ENCODE measurements at regions not wholly inside any gene's neighbourhood (a gene's known extent, or its start where the extent isn't known, plus 50 kb on each side); places are given as distances from the start of the nearest gene placed in this dataset.

GRCh38 chr5:5665225-5666075, 243.0 kb downstream of the ICE1 start:
- no peak overlapping the region for H3K27ac ChIP-seq (ENCODE audit: low read depth in 2 of 2, low read length in 2 of 2)
- H3K9ac ChIP-seq (ENCODE audit: low read depth in 1 of 2, low read length in 2 of 2), result no peak overlapping the region
- H3K36me3 ChIP-seq (ENCODE audit: control insufficient read depth in 2 of 2, insufficient read depth in 2 of 2, low read length in 2 of 2), result no peaks in the 10 kb centered on the region
- H3K9me3 ChIP-seq (ENCODE audit: control insufficient read depth in 2 of 2, low read length in 2 of 2), result no peaks in the 10 kb centered on the region
- no peaks in the 10 kb centered on the region for H3K27me3 ChIP-seq (ENCODE audit: control insufficient read depth in 2 of 2, insufficient read depth in 2 of 2, low read length in 2 of 2)
- H3K4me3 ChIP-seq (ENCODE audit: low read length in 2 of 2), result no peak overlapping the region
- H3K4me1 ChIP-seq (ENCODE audit: control insufficient read depth in 2 of 2, insufficient read depth in 2 of 2, low read length in 2 of 2), result no peaks in the 10 kb centered on the region

DNA sequence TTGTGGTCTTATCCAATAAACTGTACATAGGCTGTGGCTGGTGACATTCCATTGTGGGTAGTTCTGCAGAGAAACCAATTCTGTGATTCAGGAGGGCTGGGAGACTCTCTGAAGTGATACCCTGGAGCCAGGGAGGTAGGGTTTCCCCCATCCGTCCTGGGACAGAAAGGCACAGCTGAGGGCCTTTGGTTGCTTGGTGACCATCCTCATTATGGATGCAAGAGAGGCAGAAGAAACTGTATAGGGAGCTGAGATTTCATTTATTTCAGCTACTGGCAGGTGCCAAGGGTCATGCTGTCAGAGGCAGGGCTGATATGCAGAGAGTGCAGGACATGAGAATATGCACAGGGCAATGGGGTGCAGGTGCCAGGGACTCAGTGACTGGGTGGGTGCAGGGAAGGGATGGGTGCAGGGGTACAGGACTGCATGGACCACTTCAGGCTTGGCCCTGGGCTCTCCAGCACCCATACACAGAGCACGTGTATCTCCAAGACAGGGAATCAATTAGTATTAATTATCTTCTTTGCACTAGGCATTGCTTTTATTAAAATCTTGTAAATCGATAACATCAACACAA, 236.5 kb downstream of the ICE1 start:
- Histone ChIP-seq H3K4me3 (ENCODE audit: low read length in 2 of 2) (no peak overlapping the region), H3K9ac (ENCODE audit: low read depth in 1 of 2, low read length in 2 of 2) (no peak overlapping the region), H3K27ac (ENCODE audit: low read depth in 2 of 2, low read length in 2 of 2) (no peak overlapping the region), H3K4me1 (ENCODE audit: control insufficient read depth in 2 of 2, insufficient read depth in 2 of 2, low read length in 2 of 2) (no peaks in the 10 kb centered on the region), H3K9me3 (ENCODE audit: control insufficient read depth in 2 of 2, low read length in 2 of 2) (no peaks in the 10 kb centered on the region), H3K27me3 (ENCODE audit: control insufficient read depth in 2 of 2, insufficient read depth in 2 of 2, low read length in 2 of 2) (no peaks in the 10 kb centered on the region), H3K36me3 (ENCODE audit: control insufficient read depth in 2 of 2, insufficient read depth in 2 of 2, low read length in 2 of 2) (no peaks in the 10 kb centered on the region)

- Histone ChIP-seq H3K27me3 (ENCODE audit: control insufficient read depth in 2 of 2, insufficient read depth in 2 of 2, low read length in 2 of 2) (no peaks in the 10 kb centered on the region), H3K36me3 (ENCODE audit: control insufficient read depth in 2 of 2, insufficient read depth in 2 of 2, low read length in 2 of 2) (no peaks in the 10 kb centered on the region), H3K27ac (ENCODE audit: low read depth in 2 of 2, low read length in 2 of 2) (no peak overlapping the region), H3K9me3 (ENCODE audit: control insufficient read depth in 2 of 2, low read length in 2 of 2) (no peaks in the 10 kb centered on the region), H3K4me3 (ENCODE audit: low read length in 2 of 2) (peak overlapping the region in 1 of 2 donors; percentile 14), H3K4me1 (ENCODE audit: control insufficient read depth in 2 of 2, insufficient read depth in 2 of 2, low read length in 2 of 2) (no peaks in the 10 kb centered on the region), H3K9ac (ENCODE audit: low read depth in 1 of 2, low read length in 2 of 2) (no peak overlapping the region)
Observed at GRCh38 chr5:5658226-5658625, 235.7 kb downstream of the ICE1 start.

- Histone ChIP-seq H3K4me1 (ENCODE audit: control insufficient read depth in 2 of 2, insufficient read depth in 2 of 2, low read length in 2 of 2) (no peaks in the 10 kb centered on the region), H3K36me3 (ENCODE audit: control insufficient read depth in 2 of 2, insufficient read depth in 2 of 2, low read length in 2 of 2) (no peaks in the 10 kb centered on the region), H3K27ac (ENCODE audit: low read depth in 2 of 2, low read length in 2 of 2) (no peak overlapping the region), H3K27me3 (ENCODE audit: control insufficient read depth in 2 of 2, insufficient read depth in 2 of 2, low read length in 2 of 2) (no peaks in the 10 kb centered on the region), H3K9me3 (ENCODE audit: control insufficient read depth in 2 of 2, low read length in 2 of 2) (no peaks in the 10 kb centered on the region), H3K4me3 (ENCODE audit: low read length in 2 of 2) (no peak overlapping the region), H3K9ac (ENCODE audit: low read depth in 1 of 2, low read length in 2 of 2) (no peak overlapping the region)
Observed at GRCh38 chr5:5652181-5652580, 229.7 kb downstream of the ICE1 start.

DNA sequence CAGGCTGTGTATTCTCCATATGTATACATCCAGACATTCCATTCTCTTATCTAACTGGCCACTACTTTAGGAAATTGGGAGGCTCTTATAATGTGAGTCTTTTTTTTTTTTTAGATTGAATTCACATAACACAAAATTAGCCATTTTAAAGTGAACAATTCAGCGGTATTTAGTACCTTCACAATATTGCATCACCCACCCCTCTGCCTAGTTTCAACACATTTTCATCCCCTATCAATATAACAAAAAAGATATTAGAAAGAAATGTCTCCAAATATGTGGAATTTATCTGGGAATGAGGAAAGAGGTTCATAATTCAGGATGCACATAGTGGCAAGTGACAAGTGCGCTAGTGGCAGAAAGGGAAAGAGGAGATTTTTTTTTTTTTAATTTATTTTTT, 228.5 kb downstream of the ICE1 start:
- Histone ChIP-seq H3K27me3 (ENCODE audit: control insufficient read depth in 2 of 2, insufficient read depth in 2 of 2, low read length in 2 of 2) (no peaks in the 10 kb centered on the region), H3K27ac (ENCODE audit: low read depth in 2 of 2, low read length in 2 of 2) (no peak overlapping the region), H3K36me3 (ENCODE audit: control insufficient read depth in 2 of 2, insufficient read depth in 2 of 2, low read length in 2 of 2) (no peaks in the 10 kb centered on the region), H3K9me3 (ENCODE audit: control insufficient read depth in 2 of 2, low read length in 2 of 2) (no peaks in the 10 kb centered on the region), H3K4me1 (ENCODE audit: control insufficient read depth in 2 of 2, insufficient read depth in 2 of 2, low read length in 2 of 2) (no peaks in the 10 kb centered on the region), H3K4me3 (ENCODE audit: low read length in 2 of 2) (no peak overlapping the region), H3K9ac (ENCODE audit: low read depth in 1 of 2, low read length in 2 of 2) (no peak overlapping the region)

DNA sequence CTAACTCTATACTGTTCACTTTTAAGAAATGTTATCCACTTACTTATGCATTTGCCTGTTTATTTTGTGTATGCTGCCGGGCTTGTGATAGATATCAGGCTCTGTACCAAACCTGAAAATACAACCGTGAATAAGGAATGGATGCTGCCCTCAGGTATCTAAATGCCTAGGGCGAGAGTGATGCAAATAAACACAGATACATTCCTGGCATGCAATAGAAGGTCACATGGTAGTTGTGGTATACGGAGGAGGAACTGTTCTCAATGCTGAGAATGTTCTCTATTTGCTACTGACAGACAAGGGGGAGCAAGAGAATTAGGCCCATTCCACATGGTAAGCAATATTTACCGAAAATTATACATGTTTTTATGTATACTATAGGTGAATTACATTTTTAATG, 227.8 kb downstream of the ICE1 start:
- no peaks in the 10 kb centered on the region for H3K36me3 ChIP-seq (ENCODE audit: control insufficient read depth in 2 of 2, insufficient read depth in 2 of 2, low read length in 2 of 2)
- H3K4me1 ChIP-seq (ENCODE audit: control insufficient read depth in 2 of 2, insufficient read depth in 2 of 2, low read length in 2 of 2), result no peaks in the 10 kb centered on the region
- no peaks in the 10 kb centered on the region for H3K9me3 ChIP-seq (ENCODE audit: control insufficient read depth in 2 of 2, low read length in 2 of 2)
- H3K27me3 ChIP-seq (ENCODE audit: control insufficient read depth in 2 of 2, insufficient read depth in 2 of 2, low read length in 2 of 2), result no peaks in the 10 kb centered on the region
- no peak overlapping the region for H3K4me3 ChIP-seq (ENCODE audit: low read length in 2 of 2)
- H3K27ac ChIP-seq (ENCODE audit: low read depth in 2 of 2, low read length in 2 of 2), result no peak overlapping the region
- no peak overlapping the region for H3K9ac ChIP-seq (ENCODE audit: low read depth in 1 of 2, low read length in 2 of 2)

- H3K9ac ChIP-seq (ENCODE audit: low read depth in 1 of 2, low read length in 2 of 2), result no peak overlapping the region
- no peaks in the 10 kb centered on the region for H3K4me1 ChIP-seq (ENCODE audit: control insufficient read depth in 2 of 2, insufficient read depth in 2 of 2, low read length in 2 of 2)
- H3K4me3 ChIP-seq (ENCODE audit: low read length in 2 of 2), result no peak overlapping the region
- no peaks in the 10 kb centered on the region for H3K27me3 ChIP-seq (ENCODE audit: control insufficient read depth in 2 of 2, insufficient read depth in 2 of 2, low read length in 2 of 2)
- no peak overlapping the region for H3K27ac ChIP-seq (ENCODE audit: low read depth in 2 of 2, low read length in 2 of 2)
- H3K9me3 ChIP-seq (ENCODE audit: control insufficient read depth in 2 of 2, low read length in 2 of 2), result no peaks in the 10 kb centered on the region
- no peaks in the 10 kb centered on the region for H3K36me3 ChIP-seq (ENCODE audit: control insufficient read depth in 2 of 2, insufficient read depth in 2 of 2, low read length in 2 of 2)
Observed at GRCh38 chr5:5649641-5650040, 227.2 kb downstream of the ICE1 start.

DNA sequence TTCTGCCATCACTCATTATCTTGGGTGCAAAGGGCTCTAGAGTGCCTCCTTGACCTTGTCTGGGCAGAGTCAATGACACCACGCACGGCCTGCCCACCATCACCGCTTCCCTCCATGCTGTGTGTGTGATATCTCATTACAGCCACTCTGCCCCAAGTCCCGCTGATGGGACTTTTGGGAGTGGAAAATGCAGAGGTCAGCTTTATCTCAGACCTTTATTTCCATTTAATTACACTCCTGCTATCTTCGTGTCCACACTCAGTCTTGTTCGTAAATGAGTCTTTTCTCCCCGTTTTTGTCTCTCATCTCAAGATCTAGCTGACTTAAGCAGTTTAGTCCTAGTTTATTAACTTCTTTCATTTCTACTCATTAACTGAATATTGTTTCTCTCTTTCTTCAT, 226.2 kb downstream of the ICE1 start:
- H3K4me3 ChIP-seq (ENCODE audit: low read length in 2 of 2), result no peak overlapping the region
- H3K27me3 ChIP-seq (ENCODE audit: control insufficient read depth in 2 of 2, insufficient read depth in 2 of 2, low read length in 2 of 2), result no peaks in the 10 kb centered on the region
- no peak overlapping the region for H3K9ac ChIP-seq (ENCODE audit: low read depth in 1 of 2, low read length in 2 of 2)
- no peaks in the 10 kb centered on the region for H3K36me3 ChIP-seq (ENCODE audit: control insufficient read depth in 2 of 2, insufficient read depth in 2 of 2, low read length in 2 of 2)
- no peak overlapping the region for H3K27ac ChIP-seq (ENCODE audit: low read depth in 2 of 2, low read length in 2 of 2)
- H3K4me1 ChIP-seq (ENCODE audit: control insufficient read depth in 2 of 2, insufficient read depth in 2 of 2, low read length in 2 of 2), result no peaks in the 10 kb centered on the region
- no peaks in the 10 kb centered on the region for H3K9me3 ChIP-seq (ENCODE audit: control insufficient read depth in 2 of 2, low read length in 2 of 2)

DNA sequence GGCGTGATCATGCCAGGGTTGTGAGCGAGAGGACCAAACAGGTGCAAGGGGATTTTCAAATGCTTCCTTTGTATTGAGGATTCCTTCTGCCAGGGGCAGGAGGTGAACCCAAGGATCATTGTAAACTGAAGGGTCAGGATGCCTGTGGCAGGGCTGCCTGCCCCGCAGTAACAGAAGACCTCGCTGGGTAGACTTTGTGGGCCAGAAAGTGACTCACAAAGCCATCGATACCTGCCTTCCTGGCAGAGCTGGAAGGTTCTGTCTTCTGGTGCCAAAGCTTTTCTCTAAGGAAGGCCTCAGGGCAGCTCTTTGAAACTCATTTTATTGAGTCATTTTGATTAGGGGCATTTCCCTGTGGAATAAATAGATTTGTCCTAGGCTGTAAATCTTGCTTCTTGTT, 223.4 kb downstream of the ICE1 start:
- no peaks in the 10 kb centered on the region for H3K36me3 ChIP-seq (ENCODE audit: control insufficient read depth in 2 of 2, insufficient read depth in 2 of 2, low read length in 2 of 2)
- H3K27ac ChIP-seq (ENCODE audit: low read depth in 2 of 2, low read length in 2 of 2), result no peak overlapping the region
- no peak overlapping the region for H3K4me3 ChIP-seq (ENCODE audit: low read length in 2 of 2)
- no peaks in the 10 kb centered on the region for H3K4me1 ChIP-seq (ENCODE audit: control insufficient read depth in 2 of 2, insufficient read depth in 2 of 2, low read length in 2 of 2)
- H3K27me3 ChIP-seq (ENCODE audit: control insufficient read depth in 2 of 2, insufficient read depth in 2 of 2, low read length in 2 of 2), result no peaks in the 10 kb centered on the region
- no peak overlapping the region for H3K9ac ChIP-seq (ENCODE audit: low read depth in 1 of 2, low read length in 2 of 2)
- no peaks in the 10 kb centered on the region for H3K9me3 ChIP-seq (ENCODE audit: control insufficient read depth in 2 of 2, low read length in 2 of 2)

- Histone ChIP-seq H3K36me3 (ENCODE audit: control insufficient read depth in 2 of 2, insufficient read depth in 2 of 2, low read length in 2 of 2) (no peaks in the 10 kb centered on the region), H3K9ac (ENCODE audit: low read depth in 1 of 2, low read length in 2 of 2) (no peak overlapping the region), H3K27me3 (ENCODE audit: control insufficient read depth in 2 of 2, insufficient read depth in 2 of 2, low read length in 2 of 2) (no peaks in the 10 kb centered on the region), H3K4me1 (ENCODE audit: control insufficient read depth in 2 of 2, insufficient read depth in 2 of 2, low read length in 2 of 2) (no peaks in the 10 kb centered on the region), H3K27ac (ENCODE audit: low read depth in 2 of 2, low read length in 2 of 2) (no peak overlapping the region), H3K4me3 (ENCODE audit: low read length in 2 of 2) (no peak overlapping the region), H3K9me3 (ENCODE audit: control insufficient read depth in 2 of 2, low read length in 2 of 2) (no peaks in the 10 kb centered on the region)
Observed at GRCh38 chr5:5645198-5645597, 222.7 kb downstream of the ICE1 start.

All from mucosa of rectum (tissue), 2 donors.